Activated T-cell treated with anti-CD3 and anti-CD28 coated beads, Interleukin-2, amount 50 U/mL, for 48 hours (primary cell): ENCODE measurements at regions not wholly inside any gene's neighbourhood (a gene's known extent, or its start where the extent isn't known, plus 50 kb on each side); places are given as distances from the start of the nearest gene placed in this dataset.

Source experiments
- DNase-seq, 2 experiments: peaks; one replicate each; pipeline ENCODE4 v3.0.0-alpha.2; 2020

GRCh38 chr12:25005376-25005775 lies 56.5 kb upstream of the BCAT1 start:
- DNase-seq = no peak

GRCh38 chr12:25004447-25004846 lies 55.5 kb upstream of the BCAT1 start:
- DNase-seq = no peak

- no peak for DNase-seq
Measured at GRCh38 chr12:25001311-25001710, 52.4 kb upstream of the BCAT1 start.
